B cell (primary cell): ENCODE measurements at regions not wholly inside any gene's neighbourhood (a gene's known extent, or its start where the extent isn't known, plus 50 kb on each side); places are given as distances from the start of the nearest gene placed in this dataset.

Source experiments
- ATAC-seq: fragments of 200-7000 bp; cut with Tn5 transposase; one replicate; pipeline ENCODE4 v1.10.0; 2021; ENCODE audit warnings: low read depth, mild to moderate bottlenecking, moderate number of reproducible peaks, moderate library complexity
- CTCF ChIA-PET: fragments of 350-600 bp; sonication (Branson Sonifier 250); formaldehyde crosslinking; loops from one replicate; lab custom pipeline; 2021; ENCODE audit warnings: antibody characterized with exemption, inconsistent platforms; lab: Charles Lee
- POLR2A ChIA-PET: fragments of 350-600 bp; sonication (Branson Sonifier 250); formaldehyde crosslinking; loops from one replicate; lab custom pipeline; 2021; ENCODE audit warnings: antibody characterized with exemption; lab: Charles Lee
- DNase-seq: peaks from one replicate; pipeline ENCODE4 v3.0.0; 2013
- H2AFZ ChIP-seq: 2 replicates; pipeline ENCODE4 v1.6.1; 2012; ENCODE audit warnings: mild to moderate bottlenecking, low read depth, low read length; ENCODE audit not compliant: insufficient read depth, poor library complexity, severe bottlenecking
- H3K27ac ChIP-seq, 2 donors: 1 replicate in 1 of 2; 2 replicates in 1 of 2; pipeline ENCODE4 v1.5.1; 2012 to 2013; ENCODE audit warnings: low read length in 2 of 2, mild to moderate bottlenecking in 2 of 2, moderate library complexity in 1 of 2
- H3K27me3 ChIP-seq, 4 experiments: fragments of 200-600 bp in 1 of 4; sonication (generic) in 1 of 4; replicated peaks in 1 of 4; 1 replicate in 2 of 4; 2 replicates in 2 of 4; pipeline versions ENCODE4 v1.6.1 to v1.7.0; 2013 to 2016; ENCODE audit warnings: low read length in 3 of 4, mild to moderate bottlenecking in 2 of 4, mixed read lengths in 1 of 4, moderate library complexity in 1 of 4; ENCODE audit not compliant: insufficient read depth in 4 of 4, control insufficient read depth in 3 of 4; ENCODE audit errors: control extremely low read depth in 1 of 4
- H3K36me3 ChIP-seq, 2 experiments: replicated peaks in 1 of 2; 1 replicate in 1 of 2; 2 replicates in 1 of 2; pipeline versions ENCODE4 v1.6.1 to v1.7.1; 2013; ENCODE audit warnings: low read length in 1 of 2; ENCODE audit not compliant: insufficient read depth in 2 of 2, control insufficient read depth in 1 of 2; ENCODE audit errors: control extremely low read depth in 1 of 2, extremely low read depth in 1 of 2
- H3K4me1 ChIP-seq, 2 donors: fragments of 200-600 bp in 1 of 2; sonication (generic) in 1 of 2; 1 replicate in 1 of 2; 2 replicates in 1 of 2; pipeline versions ENCODE4 v1.5.1 to v1.6.1; 2013 to 2017; ENCODE audit warnings: low read length in 2 of 2; ENCODE audit not compliant: control insufficient read depth in 2 of 2, insufficient read depth in 2 of 2
- H3K4me2 ChIP-seq: replicated peaks from 2 replicates; pipeline ENCODE3; 2012; ENCODE audit warnings: mild to moderate bottlenecking, low read depth, low read length; ENCODE audit not compliant: poor library complexity, severe bottlenecking
- H3K4me3 ChIP-seq, 5 experiments: fragments of 200-600 bp in 1 of 5; sonication (generic) in 1 of 5; 1 replicate in 3 of 5; 2 replicates in 2 of 5; pipeline versions ENCODE4 v1.5.1 to v1.7.0; 2011 to 2016; ENCODE audit warnings: low read length in 4 of 5, mild to moderate bottlenecking in 4 of 5, low read depth in 2 of 5, control low read depth in 1 of 5, moderate library complexity in 1 of 5; ENCODE audit not compliant: insufficient read depth in 1 of 5; ENCODE audit errors: control extremely low read depth in 1 of 5, extremely low read depth in 1 of 5
- H3K79me2 ChIP-seq: fragments of 200-600 bp; sonication (generic); one replicate; pipeline ENCODE4 v1.6.0; 2016; ENCODE audit warnings: low read length; ENCODE audit not compliant: control insufficient read depth, insufficient read depth
- H3K9ac ChIP-seq: fragments of 200-600 bp; sonication (generic); 2 replicates; pipeline ENCODE4 v1.6.1; 2017; ENCODE audit warnings: mild to moderate bottlenecking, low read length, moderate library complexity
- H3K9me3 ChIP-seq, 3 donors: one replicate each; pipeline versions ENCODE4 v1.6.1 to v1.7.1; 2013; ENCODE audit warnings: low read length in 2 of 3; ENCODE audit not compliant: control insufficient read depth in 2 of 3, insufficient read depth in 1 of 3; ENCODE audit errors: control extremely low read depth in 1 of 3
- H4K20me1 ChIP-seq: 2 replicates; pipeline ENCODE4 v1.6.0; 2012; ENCODE audit warnings: mild to moderate bottlenecking, low read length; ENCODE audit not compliant: insufficient read depth, control insufficient read depth, poor library complexity, severe bottlenecking
- H3K27ac Mint-ChIP-seq: one replicate; pipeline ENCODE4 v1.8.0; 2021; ENCODE audit warnings: mixed read lengths
- H3K27me3 Mint-ChIP-seq: one replicate; pipeline ENCODE4 v1.8.0; 2021; ENCODE audit warnings: mixed read lengths
- H3K4me1 Mint-ChIP-seq: one replicate; pipeline ENCODE4 v1.8.0; 2021; ENCODE audit warnings: mixed read lengths
- H3K4me3 Mint-ChIP-seq: one replicate; pipeline ENCODE4 v1.8.0; 2021; ENCODE audit warnings: mixed read lengths
- H3K9me3 Mint-ChIP-seq: one replicate; pipeline ENCODE4 v1.8.0; 2022; ENCODE audit warnings: mixed read lengths; ENCODE audit not compliant: insufficient read depth
- EZH2 ChIP-seq: IDR thresholded peaks from 2 replicates; pipeline ENCODE4 v1.6.1; 2012; ENCODE audit warnings: borderline replicate concordance, low read depth, mild to moderate bottlenecking, moderate library complexity, low read length; ENCODE audit not compliant: insufficient read depth, poor library complexity, severe bottlenecking
- WGBS: methylation state at CpG from one replicate; pipeline ENCODE4 v1.1.5; 2013; ENCODE audit warnings: missing lambda C conversion rate; ENCODE audit not compliant: insufficient coverage; 5-methylcytosine and 5-hydroxymethylcytosine counted together
- intact Hi-C: fragments of 100-400 bp; cut with micrococcal nuclease; formaldehyde crosslinking; loops from one replicate; pipeline ENCODE4 v1.10.0; 2022
- TF ChIP-seq, protein P1 (sequence below): fragments of 200-600 bp; IDR thresholded peaks from one replicate; pipeline ENCODE4 v1.8.0; 2022; ENCODE audit warnings: antibody characterized with exemption, mild to moderate bottlenecking

DNA sequence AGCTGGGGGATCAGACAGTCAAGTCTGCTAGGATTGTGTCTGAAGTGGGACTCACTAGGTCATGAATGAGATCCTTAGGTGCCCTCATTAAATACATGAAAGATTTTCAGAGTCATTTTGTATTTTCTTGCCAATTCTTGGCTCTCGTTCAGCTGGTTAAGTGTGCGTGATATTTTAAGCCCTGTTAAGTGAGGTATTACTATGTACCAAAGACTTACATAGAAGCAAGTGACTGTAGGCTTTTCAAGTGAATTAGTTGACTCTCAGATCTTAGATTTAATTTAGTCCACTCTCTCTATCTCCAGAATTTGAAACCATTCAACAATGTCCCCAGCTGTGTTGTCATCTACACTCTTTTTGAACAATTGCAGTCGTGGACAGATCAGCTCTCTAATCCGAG is 219.4 kb downstream of the FOXL1 start:
- ATAC-seq (no peak), DNase-seq (no peak)
- H3K4me3 Mint-ChIP-seq, result no peak overlapping the region
- no peaks in the 10 kb centered on the region for H3K4me1 Mint-ChIP-seq
- no peak for TF ChIP-seq EZH2
- TF ChIP-seq, protein P1, sequence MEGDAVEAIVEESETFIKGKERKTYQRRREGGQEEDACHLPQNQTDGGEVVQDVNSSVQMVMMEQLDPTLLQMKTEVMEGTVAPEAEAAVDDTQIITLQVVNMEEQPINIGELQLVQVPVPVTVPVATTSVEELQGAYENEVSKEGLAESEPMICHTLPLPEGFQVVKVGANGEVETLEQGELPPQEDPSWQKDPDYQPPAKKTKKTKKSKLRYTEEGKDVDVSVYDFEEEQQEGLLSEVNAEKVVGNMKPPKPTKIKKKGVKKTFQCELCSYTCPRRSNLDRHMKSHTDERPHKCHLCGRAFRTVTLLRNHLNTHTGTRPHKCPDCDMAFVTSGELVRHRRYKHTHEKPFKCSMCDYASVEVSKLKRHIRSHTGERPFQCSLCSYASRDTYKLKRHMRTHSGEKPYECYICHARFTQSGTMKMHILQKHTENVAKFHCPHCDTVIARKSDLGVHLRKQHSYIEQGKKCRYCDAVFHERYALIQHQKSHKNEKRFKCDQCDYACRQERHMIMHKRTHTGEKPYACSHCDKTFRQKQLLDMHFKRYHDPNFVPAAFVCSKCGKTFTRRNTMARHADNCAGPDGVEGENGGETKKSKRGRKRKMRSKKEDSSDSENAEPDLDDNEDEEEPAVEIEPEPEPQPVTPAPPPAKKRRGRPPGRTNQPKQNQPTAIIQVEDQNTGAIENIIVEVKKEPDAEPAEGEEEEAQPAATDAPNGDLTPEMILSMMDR, result no peak
- Histone ChIP-seq H2AFZ (no peak overlapping the region), H3K4me2 (no peak overlapping the region), H3K4me3 (no peak overlapping the region), H4K20me1 (no peaks in the 10 kb centered on the region), H3K36me3 (no peaks in the 10 kb centered on the region), H3K27me3 (peaks cover 0 to 10% (median 3%) of the 10 kb centered on the region in 4 experiments), H3K9me3 (no peaks in the 10 kb centered on the region), H3K27ac (no peak overlapping the region), H3K4me1 (no peaks in the 10 kb centered on the region), H3K9ac (no peak overlapping the region), H3K79me2 (no peaks in the 10 kb centered on the region)
- peaks cover 3% of the 10 kb centered on the region for H3K9me3 Mint-ChIP-seq
- intact Hi-C loops, result no loop called here
- ChIA-PET CTCF (no interaction called here), POLR2A (no interaction called here)
- peaks cover 29% of the 10 kb centered on the region for H3K27me3 Mint-ChIP-seq
- H3K27ac Mint-ChIP-seq, result no peak overlapping the region
- WGBS, result 78% methylated on average over 2 of the region's 4 CpGs

DNA sequence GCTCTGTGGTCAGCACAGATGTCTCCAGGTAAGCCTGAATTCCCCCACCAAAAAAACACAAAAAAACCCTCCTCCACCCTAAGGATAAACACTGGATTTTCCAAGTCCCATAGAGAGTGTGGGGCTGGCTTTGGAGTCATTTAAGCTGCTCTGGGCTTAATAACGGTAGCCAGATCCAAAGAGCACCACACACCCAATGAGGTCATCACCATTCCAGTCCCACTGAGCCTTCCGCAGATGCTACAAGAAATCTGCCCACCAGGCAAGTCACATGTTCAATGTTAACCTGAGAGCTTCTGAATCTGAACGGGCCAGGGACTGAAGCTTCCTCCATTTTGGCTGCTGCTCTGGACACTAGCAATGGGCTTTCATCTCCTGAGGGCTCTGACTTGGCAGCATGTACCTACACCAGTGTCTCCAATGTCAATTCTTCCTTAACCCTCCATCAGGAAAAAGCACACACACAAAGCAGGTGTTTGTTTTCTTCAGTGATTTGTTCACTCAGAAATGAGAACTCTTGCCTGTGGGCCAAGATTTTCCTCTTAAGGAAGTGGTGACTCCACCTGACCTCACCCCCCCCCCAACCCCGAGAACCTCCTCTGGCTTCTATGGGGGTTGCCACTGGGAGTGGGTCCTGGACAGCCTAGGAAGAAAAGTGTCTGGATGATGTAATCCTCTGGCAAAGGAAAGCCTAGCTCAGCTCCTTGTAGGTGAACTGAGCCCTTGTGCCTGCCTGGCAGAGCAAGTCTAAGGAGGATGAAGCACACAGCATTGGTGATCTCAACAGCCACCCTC is 220.1 kb downstream of the FOXL1 start:
- Mint-ChIP-seq H3K4me1 (no peaks in the 10 kb centered on the region), H3K27me3 (peaks cover 29% of the 10 kb centered on the region), H3K4me3 (no peak overlapping the region), H3K9me3 (peaks cover 3% of the 10 kb centered on the region), H3K27ac (no peak overlapping the region)
- DNase-seq, result no peak
- TF ChIP-seq, protein P1, result no peak
- no peak for TF ChIP-seq EZH2
- no peaks in the 10 kb centered on the region for H3K9me3 ChIP-seq
- H3K27ac ChIP-seq, result no peak overlapping the region
- CTCF ChIA-PET, result no interaction called here
- no peaks in the 10 kb centered on the region for H4K20me1 ChIP-seq
- no peaks in the 10 kb centered on the region for H3K36me3 ChIP-seq
- H2AFZ ChIP-seq, result no peak overlapping the region
- ATAC-seq, result no peak
- H3K4me1 ChIP-seq, result no peaks in the 10 kb centered on the region
- H3K27me3 ChIP-seq, result peaks cover 0 to 10% (median 3%) of the 10 kb centered on the region in 4 experiments
- no peaks in the 10 kb centered on the region for H3K79me2 ChIP-seq
- H3K4me2 ChIP-seq, result no peak overlapping the region
- POLR2A ChIA-PET, result no interaction called here
- 89% methylated on average over 3 of the region's 4 CpGs for WGBS
- no peak overlapping the region for H3K4me3 ChIP-seq
- intact Hi-C loops, result no loop called here
- no peak overlapping the region for H3K9ac ChIP-seq
